ENCODE measurements at regions not wholly inside any gene's neighbourhood (a gene's known extent, or its start where the extent isn't known, plus 50 kb on each side); places are given as distances from the start of the nearest gene placed in this dataset.

GRCh38 chrX:115490814-115491213, 70.2 kb upstream of the PLS3 start:
- TF ChIP-seq, protein P1, sequence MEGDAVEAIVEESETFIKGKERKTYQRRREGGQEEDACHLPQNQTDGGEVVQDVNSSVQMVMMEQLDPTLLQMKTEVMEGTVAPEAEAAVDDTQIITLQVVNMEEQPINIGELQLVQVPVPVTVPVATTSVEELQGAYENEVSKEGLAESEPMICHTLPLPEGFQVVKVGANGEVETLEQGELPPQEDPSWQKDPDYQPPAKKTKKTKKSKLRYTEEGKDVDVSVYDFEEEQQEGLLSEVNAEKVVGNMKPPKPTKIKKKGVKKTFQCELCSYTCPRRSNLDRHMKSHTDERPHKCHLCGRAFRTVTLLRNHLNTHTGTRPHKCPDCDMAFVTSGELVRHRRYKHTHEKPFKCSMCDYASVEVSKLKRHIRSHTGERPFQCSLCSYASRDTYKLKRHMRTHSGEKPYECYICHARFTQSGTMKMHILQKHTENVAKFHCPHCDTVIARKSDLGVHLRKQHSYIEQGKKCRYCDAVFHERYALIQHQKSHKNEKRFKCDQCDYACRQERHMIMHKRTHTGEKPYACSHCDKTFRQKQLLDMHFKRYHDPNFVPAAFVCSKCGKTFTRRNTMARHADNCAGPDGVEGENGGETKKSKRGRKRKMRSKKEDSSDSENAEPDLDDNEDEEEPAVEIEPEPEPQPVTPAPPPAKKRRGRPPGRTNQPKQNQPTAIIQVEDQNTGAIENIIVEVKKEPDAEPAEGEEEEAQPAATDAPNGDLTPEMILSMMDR (IDR thresholded peaks at IDR 0.05; ENCODE audit: low read depth, low read length), result no peak
- DNase-seq (ENCODE audit: extremely low read depth, low read depth), result no peak

GRCh38 chrX:115491766-115492165, 69.2 kb upstream of the PLS3 start:
- DNase-seq (ENCODE audit: extremely low read depth, low read depth), result no peak
- TF ChIP-seq, protein P1 (IDR thresholded peaks at IDR 0.05; ENCODE audit: low read depth, low read length), result no peak

GRCh38 chrX:115493015-115493414, 68.0 kb upstream of the PLS3 start:
- DNase-seq (ENCODE audit: extremely low read depth, low read depth), result no peak

DNA sequence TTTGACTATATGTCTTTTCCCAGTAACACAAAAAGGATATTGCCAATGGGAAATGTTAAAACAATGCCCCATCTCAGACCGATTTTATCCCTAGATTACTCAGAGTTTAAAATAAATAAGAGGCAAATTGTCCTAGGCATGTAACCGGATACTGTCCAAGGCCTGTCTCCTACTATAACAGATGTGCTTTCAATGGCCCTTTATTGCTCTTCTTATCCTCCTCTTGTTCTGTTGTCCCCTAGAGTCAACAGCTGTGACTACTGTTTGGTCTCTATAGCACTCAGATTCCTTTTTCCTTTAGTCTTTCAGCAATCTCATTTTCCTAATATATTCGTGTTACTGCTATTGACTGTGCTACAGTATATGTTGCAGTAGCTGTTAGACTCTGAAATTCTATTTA, 66.8 kb upstream of the PLS3 start:
- DNase-seq (ENCODE audit: extremely low read depth, low read depth), result no peak

More at GRCh38 chrX:115493015-115493414, 68.0 kb upstream of the PLS3 start:
- TF ChIP-seq, protein P1 (IDR thresholded peaks at IDR 0.05; ENCODE audit: low read depth, low read length), result no peak

DNA sequence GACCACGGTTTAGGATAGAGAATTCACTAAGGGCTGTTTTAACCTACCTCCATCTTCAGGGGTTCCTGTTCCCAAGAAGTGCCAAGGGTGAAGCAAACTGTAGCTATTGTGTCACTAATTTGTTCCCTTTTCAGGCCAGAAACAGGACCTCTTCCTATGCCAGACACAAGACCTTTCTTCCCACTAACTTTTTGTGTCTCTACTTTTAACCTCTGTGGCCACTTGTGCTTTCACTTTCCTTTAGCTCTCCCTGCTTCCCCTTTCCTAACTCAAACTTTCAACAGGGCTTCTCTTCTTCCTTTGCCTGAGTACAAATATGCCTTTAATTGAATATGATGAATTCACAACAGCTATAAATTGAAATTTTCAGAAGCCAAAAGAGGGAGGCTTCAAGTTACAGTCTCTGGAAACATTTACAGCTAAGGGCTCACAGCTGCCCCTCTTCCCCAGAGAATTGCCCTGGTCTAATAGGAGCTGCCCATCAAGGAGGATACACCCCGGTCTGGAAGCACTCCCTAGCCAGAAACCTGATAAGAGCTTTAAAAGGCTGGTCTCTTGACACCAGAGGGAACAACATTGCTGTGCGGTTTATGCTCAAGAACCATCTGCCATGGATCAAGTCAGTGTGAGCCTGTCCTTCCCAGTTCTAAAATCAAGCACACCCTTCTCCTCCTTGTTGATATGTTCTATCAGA, 61.7 kb upstream of the PLS3 start:
- no peak for DNase-seq (ENCODE audit: extremely low read depth, low read depth)
- TF ChIP-seq, protein P1 (IDR thresholded peaks at IDR 0.05; ENCODE audit: low read depth, low read length), result no peak

More for the DNA sequence above, 66.8 kb upstream of the PLS3 start:
- TF ChIP-seq, protein P1 (IDR thresholded peaks at IDR 0.05; ENCODE audit: low read depth, low read length), result no peak

DNA sequence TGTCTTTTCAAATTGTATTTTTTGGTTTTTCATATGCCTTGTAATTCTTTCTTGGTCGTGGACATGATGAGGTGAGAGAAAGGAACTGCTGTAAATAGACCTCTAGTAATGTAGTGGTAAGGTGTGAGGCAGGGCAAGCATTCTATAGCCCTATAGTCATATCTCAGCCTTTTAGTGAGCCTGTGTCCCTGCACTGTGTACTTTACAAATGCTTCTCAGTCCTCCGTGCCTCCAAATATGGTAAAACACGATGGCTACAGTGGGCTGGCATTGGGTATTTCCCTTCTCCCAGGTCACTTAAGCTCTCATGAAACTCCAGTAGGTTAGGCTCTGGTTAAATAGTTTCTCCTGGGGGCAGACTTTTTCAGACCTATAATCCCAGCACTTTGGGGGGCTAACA, 57.9 kb upstream of the PLS3 start:
- TF ChIP-seq, protein P1 (IDR thresholded peaks at IDR 0.05; ENCODE audit: low read depth, low read length), result no peak
- DNase-seq (ENCODE audit: extremely low read depth, low read depth), result no peak

DNA sequence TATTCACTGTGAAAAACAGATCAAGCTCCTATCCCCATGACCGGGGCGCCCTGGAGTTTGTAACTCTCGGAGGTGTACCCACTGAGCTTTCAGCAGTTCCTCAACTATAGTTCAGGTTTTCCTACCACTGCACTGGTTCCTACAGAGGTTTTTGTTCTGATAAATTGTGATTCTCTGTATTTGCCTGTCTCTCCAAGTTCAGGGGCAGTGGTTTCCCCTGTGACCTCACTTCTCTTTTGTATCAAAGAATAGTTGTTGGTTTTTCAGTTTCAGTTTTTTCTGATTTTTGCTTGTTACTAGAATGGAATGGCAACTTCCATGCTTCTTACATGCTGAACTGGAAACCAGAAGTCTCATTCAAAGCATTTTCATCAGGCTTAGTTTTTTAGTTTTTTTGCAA, 56.8 kb upstream of the PLS3 start:
- DNase-seq (ENCODE audit: extremely low read depth, low read depth), result no peak
- TF ChIP-seq, protein P1 (IDR thresholded peaks at IDR 0.05; ENCODE audit: low read depth, low read length), result no peak
